HEK293T (cell line): ENCODE measurements at regions not wholly inside any gene's neighbourhood (a gene's known extent, or its start where the extent isn't known, plus 50 kb on each side); places are given as distances from the start of the nearest gene placed in this dataset.

Experiments used
- BHLHE40 ChIP-seq: fragments of 450-650 bp; IDR thresholded peaks from 2 replicates; pipeline ENCODE4 v1.6.1; 2016; ENCODE audit warnings: mild to moderate bottlenecking, moderate library complexity, borderline replicate concordance
- ELF4 ChIP-seq: fragments of 450-650 bp; IDR thresholded peaks from 2 replicates; pipeline ENCODE4 v1.6.1; 2017; ENCODE audit warnings: antibody characterized with exemption
- FOXM1 ChIP-seq: fragments of 450-650 bp; IDR thresholded peaks from 2 replicates; pipeline ENCODE4 v1.6.1; 2017; ENCODE audit warnings: mild to moderate bottlenecking, borderline replicate concordance

DNA sequence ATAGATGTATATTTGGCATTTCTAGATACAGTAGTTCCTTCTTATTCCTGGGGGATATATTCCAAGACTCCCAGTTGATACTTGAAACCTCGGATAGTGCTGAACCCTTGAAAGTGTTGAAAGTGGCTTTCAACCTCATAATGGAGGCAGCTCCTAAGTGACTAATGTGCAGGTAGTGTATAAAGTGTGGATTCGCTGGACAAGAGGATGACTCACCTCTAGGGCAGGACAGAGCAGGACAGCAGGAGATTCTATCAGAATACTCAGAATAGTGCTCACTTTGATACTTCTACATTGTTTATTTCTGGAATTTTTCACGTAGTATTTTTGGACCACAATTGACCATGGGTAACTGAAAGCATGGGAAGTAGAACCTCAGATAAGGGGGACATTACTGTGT lies 1138.9 kb upstream of the WWC1 start:
- no peak for TF ChIP-seq FOXM1
- TF ChIP-seq BHLHE40: no peak
- no peak for TF ChIP-seq ELF4
